H1 (cell line): ENCODE measurements at regions not wholly inside any gene's neighbourhood (a gene's known extent, or its start where the extent isn't known, plus 50 kb on each side); places are given as distances from the start of the nearest gene placed in this dataset.

Experiments
- CTCF ChIA-PET: fragments of 300-600 bp; sonication (Branson Sonifier 250); formaldehyde crosslinking; loops from one replicate; lab custom pipeline; 2021; ENCODE audit not compliant: partially characterized antibody; lab: Charles Lee
- POLR2A ChIA-PET: fragments of 300-600 bp; sonication (Branson Sonifier 250); formaldehyde crosslinking; loops from one replicate; lab custom pipeline; 2021; ENCODE audit warnings: inconsistent platforms; ENCODE audit not compliant: partially characterized antibody; lab: Charles Lee
- DNase-seq, 2 experiments: peaks; one replicate each; pipeline versions ENCODE4 v3.0.0 to v3.0.0-alpha.2; 2010 to 2022; ENCODE audit warnings: low spot score in 2 of 2, low read depth in 1 of 2, mixed read lengths in 1 of 2
- FAIRE-seq: peaks from 2 replicates; lab custom pipeline; 2011; peaks lifted over from hg19 to GRCh38; lab: Jason Lieb, UNC
- H2AFZ ChIP-seq: 2 replicates; pipeline ENCODE4 v1.8.1; 2012; ENCODE audit warnings: low read length, inconsistent platforms
- H2AK5ac ChIP-seq: 2 replicates; pipeline ENCODE4 v1.6.1; 2013; ENCODE audit warnings: low read depth, low read length
- H2BK120ac ChIP-seq: replicated peaks from 2 replicates; pipeline ENCODE3; 2013; ENCODE audit warnings: low read depth, low read length, inconsistent platforms
- H2BK12ac ChIP-seq: 2 replicates; pipeline ENCODE4 v1.6.1; 2013; ENCODE audit warnings: low read depth, low read length
- H2BK15ac ChIP-seq: 2 replicates; pipeline ENCODE4 v1.6.1; 2013; ENCODE audit warnings: low read length
- H2BK20ac ChIP-seq: 2 replicates; pipeline ENCODE4 v1.6.1; 2013; ENCODE audit warnings: low read length
- H2BK5ac ChIP-seq: 2 replicates; pipeline ENCODE4 v1.6.1; 2013; ENCODE audit warnings: low read depth, low read length
- H3K14ac ChIP-seq: 2 replicates; pipeline ENCODE4 v1.6.1; 2013; ENCODE audit warnings: inconsistent platforms; ENCODE audit not compliant: insufficient read length
- H3K18ac ChIP-seq: 2 replicates; pipeline ENCODE4 v1.6.1; 2013; ENCODE audit warnings: low read length; ENCODE audit errors: extremely low read depth
- H3K23ac ChIP-seq: 2 replicates; pipeline ENCODE4 v1.6.1; 2013; ENCODE audit warnings: inconsistent platforms; ENCODE audit not compliant: insufficient read length
- H3K23me2 ChIP-seq: 2 replicates; pipeline ENCODE4 v1.6.1; 2013; ENCODE audit warnings: low read depth, low read length
- H3K27ac ChIP-seq: 2 replicates; pipeline ENCODE4 v1.6.1; 2011; ENCODE audit warnings: low read depth, low read length, inconsistent platforms
- H3K27me3 ChIP-seq, 4 experiments: replicated peaks in 1 of 4; 1 replicate in 1 of 4; 2 replicates in 3 of 4; pipeline versions ENCODE4 v1.6.1 to v1.8.1; 2011 to 2013; ENCODE audit warnings: low read length in 3 of 4, mild to moderate bottlenecking in 3 of 4, inconsistent platforms in 2 of 4, mixed read lengths in 2 of 4, moderate library complexity in 1 of 4; ENCODE audit not compliant: control insufficient read depth in 3 of 4, insufficient read depth in 3 of 4; ENCODE audit errors: extremely low read depth in 1 of 4
- H3K36me3 ChIP-seq, 4 experiments: 2 replicates each; pipeline versions ENCODE4 v1.6.1 to v1.8.1; 2011 to 2013; ENCODE audit warnings: mild to moderate bottlenecking in 4 of 4, low read length in 3 of 4, moderate library complexity in 2 of 4, control low read depth in 1 of 4, inconsistent platforms in 1 of 4; ENCODE audit not compliant: insufficient read depth in 4 of 4, control insufficient read depth in 2 of 4
- H3K4ac ChIP-seq: replicated peaks from 2 replicates; pipeline ENCODE3; 2013; ENCODE audit warnings: low read length, low read depth, mixed read lengths, inconsistent platforms; ENCODE audit not compliant: insufficient read length
- H3K4me1 ChIP-seq, 4 experiments: replicated peaks in 1 of 4; 1 replicate in 1 of 4; 2 replicates in 3 of 4; pipeline versions ENCODE4 v1.6.1 to v1.8.1; 2011 to 2013; ENCODE audit warnings: low read length in 3 of 4, inconsistent platforms in 2 of 4, mixed read lengths in 1 of 4; ENCODE audit not compliant: insufficient read depth in 4 of 4, control insufficient read depth in 3 of 4
- H3K4me2 ChIP-seq, 2 experiments: 2 replicates each; pipeline versions ENCODE4 v1.6.1 to v1.8.1; 2011 to 2013; ENCODE audit warnings: low read depth in 2 of 2, low read length in 2 of 2, control low read depth in 1 of 2, inconsistent platforms in 1 of 2, mild to moderate bottlenecking in 1 of 2; ENCODE audit not compliant: insufficient read depth in 1 of 2
- H3K4me3 ChIP-seq, 4 experiments: fragments of 200-600, 300-600 bp in 1 of 4; sonication (generic), shearing (Covaris generic), sonication (Bioruptor Twin) in 1 of 4; 2 replicates each; pipeline versions ENCODE4 v1.5.1 to v1.8.1; 2011 to 2016; ENCODE audit warnings: low read length in 4 of 4, low read depth in 3 of 4, control low read depth in 2 of 4, inconsistent platforms in 2 of 4, mild to moderate bottlenecking in 2 of 4, mixed read lengths in 1 of 4, moderate library complexity in 1 of 4; ENCODE audit not compliant: insufficient read depth in 2 of 4; ENCODE audit errors: extremely low read depth in 1 of 4
- H3K56ac ChIP-seq: replicated peaks from 2 replicates; pipeline ENCODE3; 2013; ENCODE audit warnings: low read depth, mild to moderate bottlenecking, mixed read lengths, low read length, inconsistent platforms; ENCODE audit not compliant: insufficient read length
- H3K79me1 ChIP-seq: 2 replicates; pipeline ENCODE4 v1.6.1; 2013; ENCODE audit warnings: low read depth, low read length, control low read depth
- H3K79me2 ChIP-seq, 2 experiments: 2 replicates each; pipeline versions ENCODE4 v1.6.1 to v1.8.1; 2012 to 2013; ENCODE audit warnings: low read length in 2 of 2, mild to moderate bottlenecking in 2 of 2, inconsistent platforms in 1 of 2; ENCODE audit not compliant: insufficient read depth in 2 of 2, control insufficient read depth in 1 of 2
- H3K9ac ChIP-seq, 4 experiments: replicated peaks in 1 of 4; 1 replicate in 1 of 4; 2 replicates in 3 of 4; pipeline versions ENCODE4 v1.6.1 to v1.8.1; 2011 to 2013; ENCODE audit warnings: low read depth in 3 of 4, low read length in 3 of 4, control low read depth in 2 of 4, mild to moderate bottlenecking in 2 of 4, moderate library complexity in 2 of 4, inconsistent platforms in 1 of 4; ENCODE audit errors: extremely low read depth in 1 of 4
- H3K9me3 ChIP-seq, 2 experiments: 2 replicates each; pipeline versions ENCODE4 v1.6.1 to v1.8.1; 2012 to 2013; ENCODE audit warnings: mild to moderate bottlenecking in 2 of 2, moderate library complexity in 2 of 2, control low read depth in 1 of 2, inconsistent platforms in 1 of 2, low read depth in 1 of 2, low read length in 1 of 2, mixed read lengths in 1 of 2; ENCODE audit not compliant: insufficient read depth in 2 of 2
- H4K20me1 ChIP-seq, 2 experiments: replicated peaks in 1 of 2; 2 replicates each; pipeline versions ENCODE3 to v1.8.1; 2011 to 2013; ENCODE audit warnings: inconsistent platforms in 2 of 2, low read length in 2 of 2, mild to moderate bottlenecking in 1 of 2; ENCODE audit not compliant: insufficient read depth in 2 of 2, control insufficient read depth in 1 of 2
- H4K5ac ChIP-seq: 2 replicates; pipeline ENCODE4 v1.6.1; 2013; ENCODE audit warnings: low read length, low read depth, mixed read lengths, inconsistent platforms; ENCODE audit not compliant: insufficient read length
- H4K8ac ChIP-seq: 2 replicates; pipeline ENCODE4 v1.8.0; 2013; ENCODE audit warnings: mild to moderate bottlenecking, moderate library complexity, low read length, inconsistent platforms; ENCODE audit not compliant: insufficient read depth; ENCODE audit errors: extremely low read depth
- H4K91ac ChIP-seq: replicated peaks from 2 replicates; pipeline ENCODE3; 2013; ENCODE audit warnings: low read length, mixed read lengths, inconsistent platforms; ENCODE audit not compliant: insufficient read length
- NRF1 ChIP-seq: IDR thresholded peaks from 2 replicates; pipeline ENCODE4 v1.6.1; 2011; ENCODE audit warnings: mild to moderate bottlenecking, low read depth, low read length, improper control_type of control experiment
- RFX5 ChIP-seq: IDR thresholded peaks from 2 replicates; pipeline ENCODE4 v1.6.1; 2011; ENCODE audit warnings: low read depth, low read length, improper control_type of control experiment, borderline replicate concordance
- TAF1 ChIP-seq: IDR thresholded peaks from 2 replicates; pipeline ENCODE4 v1.6.1; 2011; ENCODE audit warnings: mild to moderate bottlenecking, low read depth, low read length
- WGBS, 2 experiments: shearing (Covaris generic) in 1 of 2; methylation state at CpG; one replicate each; pipeline versions ENCODE4 v1.1.6 to v1.1.7; 2013 to 2015; ENCODE audit warnings: low lambda C conversion rate in 2 of 2, mixed read lengths in 2 of 2, inconsistent platforms in 1 of 2, low coverage in 1 of 2, missing lambda C conversion rate in 1 of 2; ENCODE audit not compliant: insufficient replicate concordance in 2 of 2, insufficient coverage in 1 of 2, insufficient read length in 1 of 2; ENCODE audit errors: extremely low coverage in 1 of 2, missing lambda C conversion rate in 1 of 2; 5-methylcytosine and 5-hydroxymethylcytosine counted together
- TF ChIP-seq, protein P1 (sequence below), 3 experiments: IDR thresholded peaks; 1 replicate in 2 of 3; 2 replicates in 1 of 3; pipeline versions ENCODE4 v1.5.1 to v1.6.1; 2011; ENCODE audit warnings: low read length in 3 of 3, mild to moderate bottlenecking in 3 of 3, inconsistent platforms in 2 of 3, low read depth in 1 of 3, moderate library complexity in 1 of 3; ENCODE audit not compliant: insufficient read depth in 1 of 3; ENCODE audit errors: control extremely low read depth in 1 of 3

DNA sequence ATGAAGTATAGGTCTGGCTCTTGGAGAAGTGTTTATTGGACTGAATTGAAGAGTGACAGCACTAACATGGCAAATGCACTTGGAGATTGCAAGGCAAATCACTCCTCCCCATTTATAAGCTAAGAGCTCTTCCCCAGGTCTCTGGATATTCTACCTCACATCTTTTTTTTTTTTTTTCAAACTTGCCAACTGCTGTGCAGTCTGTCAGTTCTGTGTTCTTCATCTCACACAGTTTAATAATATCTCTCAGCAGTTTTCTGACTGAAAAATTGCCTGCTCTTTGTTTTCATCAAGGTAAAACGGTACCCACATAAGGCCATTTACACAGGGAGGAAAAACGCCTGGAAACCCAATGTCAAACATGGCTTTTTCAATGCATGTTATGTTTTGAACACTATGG, 186.1 kb upstream of the B3GALT2 start (continued):
- TF ChIP-seq TAF1: no peak

DNA sequence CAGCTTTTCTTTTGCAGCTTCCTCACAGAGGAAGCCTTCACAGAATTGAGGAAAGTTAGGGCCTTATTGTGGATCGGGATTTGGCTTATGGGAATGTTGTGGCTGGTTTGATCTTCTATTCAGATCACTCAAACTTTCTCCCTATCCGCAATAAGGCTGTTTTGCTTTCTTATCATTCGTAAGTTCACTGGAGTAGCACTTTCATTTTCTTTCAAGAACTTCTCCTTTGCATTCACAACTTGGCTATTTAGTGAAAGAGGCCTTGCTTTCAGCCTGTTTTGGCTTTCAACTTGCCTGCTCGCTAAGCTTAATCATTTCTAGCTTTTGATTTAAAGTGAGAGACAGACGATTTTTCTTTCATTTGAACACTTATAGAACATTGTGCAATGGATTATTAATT, 181.9 kb upstream of the B3GALT2 start:
- no peak overlapping the region for H3K4ac ChIP-seq
- no peak for DNase-seq
- H3K23ac ChIP-seq: no peak overlapping the region
- no peak overlapping the region for H4K91ac ChIP-seq
- no peak overlapping the region for H2AK5ac ChIP-seq
- H3K27me3 ChIP-seq: no peaks in the 10 kb centered on the region
- H3K23me2 ChIP-seq: no peaks in the 10 kb centered on the region
- H2BK12ac ChIP-seq: no peak overlapping the region
- no peak overlapping the region for H2BK5ac ChIP-seq
- H3K14ac ChIP-seq: no peak overlapping the region
- H3K79me1 ChIP-seq: no peaks in the 10 kb centered on the region
- H3K4me3 ChIP-seq: no peak overlapping the region
- H4K5ac ChIP-seq: no peak overlapping the region
- POLR2A ChIA-PET: no interaction called here
- no peaks in the 10 kb centered on the region for H3K4me1 ChIP-seq
- TF ChIP-seq NRF1 (no peak), RFX5 (no peak)
- TF ChIP-seq, protein P1, sequence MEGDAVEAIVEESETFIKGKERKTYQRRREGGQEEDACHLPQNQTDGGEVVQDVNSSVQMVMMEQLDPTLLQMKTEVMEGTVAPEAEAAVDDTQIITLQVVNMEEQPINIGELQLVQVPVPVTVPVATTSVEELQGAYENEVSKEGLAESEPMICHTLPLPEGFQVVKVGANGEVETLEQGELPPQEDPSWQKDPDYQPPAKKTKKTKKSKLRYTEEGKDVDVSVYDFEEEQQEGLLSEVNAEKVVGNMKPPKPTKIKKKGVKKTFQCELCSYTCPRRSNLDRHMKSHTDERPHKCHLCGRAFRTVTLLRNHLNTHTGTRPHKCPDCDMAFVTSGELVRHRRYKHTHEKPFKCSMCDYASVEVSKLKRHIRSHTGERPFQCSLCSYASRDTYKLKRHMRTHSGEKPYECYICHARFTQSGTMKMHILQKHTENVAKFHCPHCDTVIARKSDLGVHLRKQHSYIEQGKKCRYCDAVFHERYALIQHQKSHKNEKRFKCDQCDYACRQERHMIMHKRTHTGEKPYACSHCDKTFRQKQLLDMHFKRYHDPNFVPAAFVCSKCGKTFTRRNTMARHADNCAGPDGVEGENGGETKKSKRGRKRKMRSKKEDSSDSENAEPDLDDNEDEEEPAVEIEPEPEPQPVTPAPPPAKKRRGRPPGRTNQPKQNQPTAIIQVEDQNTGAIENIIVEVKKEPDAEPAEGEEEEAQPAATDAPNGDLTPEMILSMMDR (IDR thresholded peaks at IDR 0.05; ENCODE audit: control extremely low read depth in 1 of 3, insufficient read depth in 1 of 3, low read depth in 1 of 3, low read length in 3 of 3): no peak
- CTCF ChIA-PET: interaction anchor here (0.6 to 1.3 kb wide), 4 partner anchors 9 to 21 kb away, joined by 3 to 4 read pairs (median 3); no protein-coding TSS in a partner anchor
- no peak overlapping the region for H3K56ac ChIP-seq
- H3K9ac ChIP-seq: no peak overlapping the region
- no peak for FAIRE-seq
- WGBS, 2 experiments: 81% methylated on average over 5 of the region's 5 CpGs; no CpG with 5 or more reads in 1 of the 2 experiments
- H4K20me1 ChIP-seq: no peaks in the 10 kb centered on the region
- no peak overlapping the region for H3K4me2 ChIP-seq
- no peaks in the 10 kb centered on the region for H3K79me2 ChIP-seq
- H2BK15ac ChIP-seq: no peak overlapping the region
- no peak overlapping the region for H2BK120ac ChIP-seq
- no peaks in the 10 kb centered on the region for H3K9me3 ChIP-seq
- no peak overlapping the region for H3K18ac ChIP-seq
- H2BK20ac ChIP-seq: no peak overlapping the region
- H3K36me3 ChIP-seq: no peaks in the 10 kb centered on the region
- no peak overlapping the region for H3K27ac ChIP-seq
- no peak overlapping the region for H4K8ac ChIP-seq
- H2AFZ ChIP-seq: peak overlapping the region; percentile 81; the same call in 1 of the 2 replicates
